HG03139 (cell line): ENCODE measurements at regions not wholly inside any gene's neighbourhood (a gene's known extent, or its start where the extent isn't known, plus 50 kb on each side); places are given as distances from the start of the nearest gene placed in this dataset.
"Not testable (repeated sequence)": the region's sequence is repeated elsewhere in the genome, so short reads cannot be mapped to it uniquely, and the experiment has no call there.

Experiments used
- ATAC-seq: cut with Tn5 transposase; IDR thresholded peaks from one replicate; pipeline ENCODE4 v1.9.1; 2021; ENCODE audit not compliant: unreplicated experiment

GRCh38 chr11:34001557-34002064 lies 49.9 kb upstream of the CAPRIN1 start:
- ATAC-seq: no peak

GRCh38 chr11:33999393-33999792 lies 52.1 kb upstream of the CAPRIN1 start:
- ATAC-seq: no peak

DNA sequence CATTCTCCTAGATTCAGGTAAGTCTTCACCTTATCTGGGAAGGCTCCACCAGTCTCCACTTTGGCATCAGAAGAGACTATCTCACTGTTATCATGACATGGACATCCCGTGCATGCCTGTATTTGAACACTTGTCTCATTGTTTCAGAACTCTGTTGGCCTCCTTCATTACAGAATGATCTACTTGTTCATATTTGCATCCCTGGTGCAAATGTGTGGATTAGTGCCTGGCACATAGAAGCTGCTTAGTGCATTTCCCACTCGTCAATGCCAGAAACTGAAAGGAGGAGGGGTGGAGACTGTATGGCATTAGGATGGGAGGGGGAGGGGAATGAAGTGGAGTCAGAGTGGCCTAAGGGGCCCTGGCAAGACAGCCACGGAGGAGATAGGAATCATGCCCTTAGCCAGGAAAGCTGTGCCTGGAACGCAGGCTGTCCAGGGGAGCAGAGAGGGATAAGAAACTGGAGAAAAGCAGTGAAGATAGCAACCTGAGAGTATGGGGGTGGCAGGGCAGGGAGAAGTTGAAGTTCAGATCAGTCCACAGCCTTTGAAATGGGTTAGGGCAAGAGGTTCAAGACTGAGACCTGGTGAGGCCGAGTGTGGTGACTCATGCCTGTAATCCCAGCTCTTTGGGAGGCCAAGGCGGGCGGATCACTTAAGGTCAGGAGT lies 53.8 kb upstream of the CAPRIN1 start:
- ATAC-seq: no peak

GRCh38 chr11:33996498-33997454 lies 54.8 kb upstream of the CAPRIN1 start:
- ATAC-seq: peak; percentile 80

- ATAC-seq: no peak
Measured at GRCh38 chr11:33994937-33995336, 56.6 kb upstream of the CAPRIN1 start.

DNA sequence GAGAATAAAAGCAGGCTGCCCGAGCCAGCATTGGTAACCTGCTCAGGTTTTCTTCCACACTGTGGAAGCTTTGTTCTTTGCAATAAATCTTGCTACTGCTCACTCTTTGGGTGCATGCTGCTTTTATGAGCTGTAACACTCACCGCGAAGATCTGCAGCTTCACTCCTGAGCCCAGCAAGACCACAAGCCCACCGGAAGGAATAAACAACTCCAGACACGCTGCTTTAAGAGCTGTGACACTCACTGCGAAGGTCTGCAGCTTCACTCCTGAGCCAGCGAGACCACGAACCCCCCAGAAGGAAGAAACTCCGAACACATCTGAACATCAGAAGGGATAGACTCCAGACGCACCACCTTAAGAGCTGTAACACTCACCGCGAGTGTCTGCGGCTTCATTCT lies 60.4 kb upstream of the CAPRIN1 start:
- ATAC-seq: not testable (repeated sequence)

DNA sequence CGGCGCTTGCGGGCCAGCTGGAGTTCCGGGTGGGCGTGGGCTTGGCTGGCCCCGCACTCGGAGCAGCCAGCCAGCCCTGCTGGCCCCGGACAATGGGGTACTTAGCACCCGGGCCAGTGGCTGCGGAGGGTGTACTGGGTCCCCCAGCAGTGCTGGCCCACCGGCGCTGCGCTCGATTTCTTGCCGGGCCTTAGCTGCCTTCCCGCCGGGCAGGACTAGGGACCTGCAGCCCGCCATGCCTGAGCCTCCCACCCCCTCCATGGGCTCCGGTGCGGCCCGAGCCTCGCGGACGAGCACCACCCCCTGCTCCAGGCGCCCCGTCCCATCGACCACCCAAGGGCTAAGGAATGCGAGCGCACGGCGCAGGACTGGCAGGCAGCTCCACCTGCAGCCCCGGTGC lies 61.4 kb upstream of the CAPRIN1 start:
- ATAC-seq: not testable (repeated sequence)

- no peak for ATAC-seq
Measured at GRCh38 chr11:33989461-33989860, 62.1 kb upstream of the CAPRIN1 start.

- no peak for ATAC-seq
Measured at GRCh38 chr11:33988586-33989370, 62.8 kb upstream of the CAPRIN1 start.

GRCh38 chr11:33987975-33988580 lies 63.5 kb upstream of the CAPRIN1 start:
- no peak for ATAC-seq

GRCh38 chr11:33987545-33987944 lies 64.0 kb upstream of the CAPRIN1 start:
- ATAC-seq: no peak

DNA sequence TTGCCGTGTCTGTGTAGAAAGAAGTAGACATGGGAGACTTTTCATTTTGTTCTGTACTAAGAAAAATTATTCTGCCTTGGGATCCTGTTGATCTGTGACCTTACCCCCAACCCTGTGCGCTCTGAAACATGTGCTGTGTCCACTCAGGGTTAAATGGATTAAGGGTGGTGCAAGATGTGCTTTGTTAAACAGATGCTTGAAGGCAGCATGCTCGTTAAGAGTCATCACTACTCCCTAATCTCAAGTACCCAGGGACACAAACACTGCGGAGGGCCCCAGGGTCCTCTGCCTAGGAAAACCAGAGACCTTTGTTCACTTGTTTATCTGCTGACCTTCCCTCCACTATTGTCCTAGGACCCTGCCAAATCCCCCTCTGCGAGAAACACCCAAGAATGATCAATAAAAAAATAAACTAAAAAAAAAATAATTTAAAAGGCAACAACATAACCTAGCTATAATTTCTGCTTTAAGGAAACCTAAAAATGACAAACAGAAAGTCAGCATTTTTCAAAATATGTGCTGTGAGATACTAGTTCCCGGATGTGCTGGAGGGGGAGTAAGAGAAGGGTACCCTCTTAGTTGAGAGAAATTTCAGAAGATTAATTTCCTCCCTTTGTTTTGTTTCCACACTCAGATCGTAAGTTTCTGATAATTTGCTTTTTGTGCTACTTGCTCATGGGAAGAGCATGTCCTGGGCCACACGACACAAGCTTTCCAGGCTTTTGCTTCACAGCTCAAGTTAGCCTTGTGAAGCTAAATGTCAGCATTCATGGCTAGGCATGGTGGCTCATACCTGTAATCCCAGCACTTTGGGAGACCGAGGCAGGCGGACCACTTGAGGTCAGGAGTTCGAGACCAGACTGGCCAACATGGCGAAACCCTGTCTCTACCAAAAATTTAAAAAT lies 64.7 kb upstream of the CAPRIN1 start:
- not testable (repeated sequence) for ATAC-seq

GRCh38 chr11:33984682-33985389 lies 66.7 kb upstream of the CAPRIN1 start:
- no peak for ATAC-seq

- no peak for ATAC-seq
Measured at GRCh38 chr11:33982661-33983060, 68.9 kb upstream of the CAPRIN1 start.

- no peak for ATAC-seq
Measured at GRCh38 chr11:33980897-33981296, 70.6 kb upstream of the CAPRIN1 start.

GRCh38 chr11:33978376-33978775 lies 73.2 kb upstream of the CAPRIN1 start:
- ATAC-seq: no peak

DNA sequence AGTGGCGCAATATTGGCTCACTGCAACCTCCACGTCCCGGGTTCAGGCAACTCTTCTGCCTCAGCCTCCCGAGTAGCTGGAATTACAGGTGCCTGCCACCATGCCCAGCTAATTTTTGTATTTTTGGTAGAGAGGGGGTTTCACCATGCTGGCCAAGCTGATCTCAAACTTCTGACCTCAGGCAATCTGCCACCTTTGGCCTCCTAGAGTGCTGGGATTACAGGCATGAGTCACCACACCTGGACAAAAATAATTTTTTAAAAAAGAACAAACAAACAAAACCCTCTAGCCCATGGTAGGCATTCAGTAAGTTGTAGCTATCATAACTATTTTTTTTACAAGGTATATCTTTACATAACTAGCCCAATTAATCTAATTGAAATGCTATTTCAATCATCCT lies 73.9 kb upstream of the CAPRIN1 start:
- no peak for ATAC-seq

DNA sequence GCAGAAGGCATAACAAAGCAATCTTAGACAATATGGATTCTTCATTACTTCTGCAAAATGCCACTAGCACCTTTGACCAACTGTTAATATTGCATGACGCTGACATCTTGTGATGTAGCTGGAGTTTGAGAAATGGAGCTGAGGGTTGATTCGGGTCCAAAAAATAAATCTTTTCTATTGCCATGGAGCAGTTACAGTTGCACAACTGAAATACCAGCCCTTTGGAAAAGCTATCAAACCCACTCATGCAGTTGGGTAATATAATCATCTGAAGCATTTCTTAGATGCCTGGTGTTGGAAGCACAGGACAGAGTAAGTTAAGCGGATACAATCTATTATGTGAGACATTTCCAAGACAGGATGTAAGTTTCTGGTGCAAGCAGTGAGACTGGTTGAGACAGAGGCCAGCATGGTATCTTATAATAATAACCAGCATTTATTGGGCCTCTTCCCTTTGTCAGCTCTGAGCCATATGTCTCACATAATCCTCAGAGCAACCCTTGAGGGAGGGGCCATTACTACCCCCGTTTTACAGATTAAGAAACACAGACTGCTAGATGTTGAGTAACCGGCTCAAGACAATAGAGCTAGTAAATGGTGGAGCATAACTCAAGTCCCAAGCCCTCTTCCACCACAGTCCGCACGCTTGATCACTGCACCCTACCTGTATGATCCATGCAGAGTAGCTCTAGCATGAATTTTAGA lies 74.9 kb upstream of the CAPRIN1 start:
- ATAC-seq: no peak

- no peak for ATAC-seq
Measured at GRCh38 chr11:33974804-33975203, 76.7 kb upstream of the CAPRIN1 start.
